ENCODE measurements at regions not wholly inside any gene's neighbourhood (a gene's known extent, or its start where the extent isn't known, plus 50 kb on each side); places are given as distances from the start of the nearest gene placed in this dataset.

GRCh38 chr18:38006541-38006940 lies 440.9 kb upstream of the CELF4 start:
- Histone ChIP-seq H3K27ac (ENCODE audit: low read depth, low read length) (no peak overlapping the region), H3K4me3 (ENCODE audit: low read depth, low read length) (no peak overlapping the region), H3K4me1 (ENCODE audit: control insufficient read depth, insufficient read depth, low read length) (no peaks in the 10 kb centered on the region), H3K9me3 (ENCODE audit: control insufficient read depth, insufficient read depth, low read length) (no peaks in the 10 kb centered on the region), H3K36me3 (ENCODE audit: control insufficient read depth, insufficient read depth, low read length) (no peaks in the 10 kb centered on the region), H3K27me3 (ENCODE audit: control insufficient read depth, insufficient read depth, low read length) (no peaks in the 10 kb centered on the region)
- 80% methylated on average over 1 of the region's 2 CpGs for WGBS (ENCODE audit: insufficient coverage)
- DNase-seq (ENCODE audit: low read depth in 4 of 6, low spot score in 6 of 6) = peak in 1 of 6 donors; percentile 29

GRCh38 chr18:37997695-37998094 lies 432.1 kb upstream of the CELF4 start:
- Histone ChIP-seq H3K4me1 (ENCODE audit: control insufficient read depth, insufficient read depth, low read length) (no peaks in the 10 kb centered on the region), H3K27ac (ENCODE audit: low read depth, low read length) (no peak overlapping the region), H3K9me3 (ENCODE audit: control insufficient read depth, insufficient read depth, low read length) (no peaks in the 10 kb centered on the region), H3K27me3 (ENCODE audit: control insufficient read depth, insufficient read depth, low read length) (no peaks in the 10 kb centered on the region), H3K4me3 (ENCODE audit: low read depth, low read length) (no peak overlapping the region), H3K36me3 (ENCODE audit: control insufficient read depth, insufficient read depth, low read length) (no peaks in the 10 kb centered on the region)
- no CpG with 5 or more reads among the region's 1 CpG for WGBS (ENCODE audit: insufficient coverage)
- DNase-seq (ENCODE audit: low read depth in 4 of 6, low spot score in 6 of 6) = no peak

- Histone ChIP-seq H3K27me3 (ENCODE audit: control insufficient read depth, insufficient read depth, low read length) (no peaks in the 10 kb centered on the region), H3K4me1 (ENCODE audit: control insufficient read depth, insufficient read depth, low read length) (no peaks in the 10 kb centered on the region), H3K27ac (ENCODE audit: low read depth, low read length) (no peak overlapping the region), H3K9me3 (ENCODE audit: control insufficient read depth, insufficient read depth, low read length) (no peaks in the 10 kb centered on the region), H3K36me3 (ENCODE audit: control insufficient read depth, insufficient read depth, low read length) (no peaks in the 10 kb centered on the region), H3K4me3 (ENCODE audit: low read depth, low read length) (no peak overlapping the region)
- 80% methylated on average over 2 of the region's 5 CpGs for WGBS (ENCODE audit: insufficient coverage)
- no peak for DNase-seq (ENCODE audit: low read depth in 4 of 6, low spot score in 6 of 6)
Observed at GRCh38 chr18:37987901-37988300, 422.3 kb upstream of the CELF4 start.

GRCh38 chr18:37986665-37987064 lies 421.1 kb upstream of the CELF4 start:
- no peak for DNase-seq (ENCODE audit: low read depth in 4 of 6, low spot score in 6 of 6)
- H3K27me3 ChIP-seq (ENCODE audit: control insufficient read depth, insufficient read depth, low read length) = no peaks in the 10 kb centered on the region
- no peaks in the 10 kb centered on the region for H3K9me3 ChIP-seq (ENCODE audit: control insufficient read depth, insufficient read depth, low read length)
- 89% methylated on average over 3 of the region's 4 CpGs for WGBS (ENCODE audit: insufficient coverage)
- H3K4me3 ChIP-seq (ENCODE audit: low read depth, low read length) = no peak overlapping the region
- H3K27ac ChIP-seq (ENCODE audit: low read depth, low read length) = no peak overlapping the region
- no peaks in the 10 kb centered on the region for H3K36me3 ChIP-seq (ENCODE audit: control insufficient read depth, insufficient read depth, low read length)
- H3K4me1 ChIP-seq (ENCODE audit: control insufficient read depth, insufficient read depth, low read length) = no peaks in the 10 kb centered on the region

GRCh38 chr18:37985126-37985525 lies 419.5 kb upstream of the CELF4 start:
- Histone ChIP-seq H3K27ac (ENCODE audit: low read depth, low read length) (no peak overlapping the region), H3K9me3 (ENCODE audit: control insufficient read depth, insufficient read depth, low read length) (no peaks in the 10 kb centered on the region), H3K36me3 (ENCODE audit: control insufficient read depth, insufficient read depth, low read length) (no peaks in the 10 kb centered on the region), H3K27me3 (ENCODE audit: control insufficient read depth, insufficient read depth, low read length) (no peaks in the 10 kb centered on the region), H3K4me3 (ENCODE audit: low read depth, low read length) (no peak overlapping the region), H3K4me1 (ENCODE audit: control insufficient read depth, insufficient read depth, low read length) (no peaks in the 10 kb centered on the region)
- no peak for DNase-seq (ENCODE audit: low read depth in 4 of 6, low spot score in 6 of 6)
- WGBS (ENCODE audit: insufficient coverage) = 18% methylated on average over 3 of the region's 5 CpGs

- no peak overlapping the region for H3K27ac ChIP-seq (ENCODE audit: low read depth, low read length)
- H3K27me3 ChIP-seq (ENCODE audit: control insufficient read depth, insufficient read depth, low read length) = no peaks in the 10 kb centered on the region
- no peaks in the 10 kb centered on the region for H3K36me3 ChIP-seq (ENCODE audit: control insufficient read depth, insufficient read depth, low read length)
- no peaks in the 10 kb centered on the region for H3K4me1 ChIP-seq (ENCODE audit: control insufficient read depth, insufficient read depth, low read length)
- no peaks in the 10 kb centered on the region for H3K9me3 ChIP-seq (ENCODE audit: control insufficient read depth, insufficient read depth, low read length)
- H3K4me3 ChIP-seq (ENCODE audit: low read depth, low read length) = no peak overlapping the region
- no peak for DNase-seq (ENCODE audit: low read depth in 4 of 6, low spot score in 6 of 6)
Observed at GRCh38 chr18:37980556-37980955, 415.0 kb upstream of the CELF4 start.

- Histone ChIP-seq H3K27ac (ENCODE audit: low read depth, low read length) (no peak overlapping the region), H3K9me3 (ENCODE audit: control insufficient read depth, insufficient read depth, low read length) (no peaks in the 10 kb centered on the region), H3K36me3 (ENCODE audit: control insufficient read depth, insufficient read depth, low read length) (no peaks in the 10 kb centered on the region), H3K4me1 (ENCODE audit: control insufficient read depth, insufficient read depth, low read length) (no peaks in the 10 kb centered on the region), H3K27me3 (ENCODE audit: control insufficient read depth, insufficient read depth, low read length) (no peaks in the 10 kb centered on the region), H3K4me3 (ENCODE audit: low read depth, low read length) (no peak overlapping the region)
- peak in 1 of 6 donors; percentile 74 for DNase-seq (ENCODE audit: low read depth in 4 of 6, low spot score in 6 of 6)
- WGBS (ENCODE audit: insufficient coverage) = 100% methylated on average over 1 of the region's 1 CpG
Observed at GRCh38 chr18:37975446-37975845, 409.8 kb upstream of the CELF4 start.

- no peak for DNase-seq (ENCODE audit: low read depth in 4 of 6, low spot score in 6 of 6)
- Histone ChIP-seq H3K4me1 (ENCODE audit: control insufficient read depth, insufficient read depth, low read length) (no peaks in the 10 kb centered on the region), H3K27me3 (ENCODE audit: control insufficient read depth, insufficient read depth, low read length) (no peaks in the 10 kb centered on the region), H3K9me3 (ENCODE audit: control insufficient read depth, insufficient read depth, low read length) (no peaks in the 10 kb centered on the region), H3K27ac (ENCODE audit: low read depth, low read length) (no peak overlapping the region), H3K4me3 (ENCODE audit: low read depth, low read length) (no peak overlapping the region), H3K36me3 (ENCODE audit: control insufficient read depth, insufficient read depth, low read length) (no peaks in the 10 kb centered on the region)
- no CpG with 5 or more reads among the region's 1 CpG for WGBS (ENCODE audit: insufficient coverage)
Observed at GRCh38 chr18:37967261-37967660, 401.7 kb upstream of the CELF4 start.

GRCh38 chr18:37965572-37965970 lies 400.0 kb upstream of the CELF4 start:
- Histone ChIP-seq H3K27ac (ENCODE audit: low read depth, low read length) (no peak overlapping the region), H3K36me3 (ENCODE audit: control insufficient read depth, insufficient read depth, low read length) (no peaks in the 10 kb centered on the region), H3K4me1 (ENCODE audit: control insufficient read depth, insufficient read depth, low read length) (no peaks in the 10 kb centered on the region), H3K27me3 (ENCODE audit: control insufficient read depth, insufficient read depth, low read length) (no peaks in the 10 kb centered on the region), H3K9me3 (ENCODE audit: control insufficient read depth, insufficient read depth, low read length) (no peaks in the 10 kb centered on the region), H3K4me3 (ENCODE audit: low read depth, low read length) (no peak overlapping the region)
- DNase-seq (ENCODE audit: low read depth in 4 of 6, low spot score in 6 of 6) = no peak
- WGBS (ENCODE audit: insufficient coverage) = no CpG with 5 or more reads among the region's 1 CpG

GRCh38 chr18:37964885-37965571 lies 399.4 kb upstream of the CELF4 start:
- no peaks in the 10 kb centered on the region for H3K27me3 ChIP-seq (ENCODE audit: control insufficient read depth, insufficient read depth, low read length)
- no peak overlapping the region for H3K4me3 ChIP-seq (ENCODE audit: low read depth, low read length)
- no peak for DNase-seq (ENCODE audit: low read depth in 4 of 6, low spot score in 6 of 6)
- no peaks in the 10 kb centered on the region for H3K36me3 ChIP-seq (ENCODE audit: control insufficient read depth, insufficient read depth, low read length)
- H3K9me3 ChIP-seq (ENCODE audit: control insufficient read depth, insufficient read depth, low read length) = no peaks in the 10 kb centered on the region
- WGBS (ENCODE audit: insufficient coverage) = 55% methylated on average over 1 of the region's 2 CpGs
- no peaks in the 10 kb centered on the region for H3K4me1 ChIP-seq (ENCODE audit: control insufficient read depth, insufficient read depth, low read length)
- H3K27ac ChIP-seq (ENCODE audit: low read depth, low read length) = no peak overlapping the region
